ENCODE measurements at regions not wholly inside any gene's neighbourhood (a gene's known extent, or its start where the extent isn't known, plus 50 kb on each side); places are given as distances from the start of the nearest gene placed in this dataset.

DNA sequence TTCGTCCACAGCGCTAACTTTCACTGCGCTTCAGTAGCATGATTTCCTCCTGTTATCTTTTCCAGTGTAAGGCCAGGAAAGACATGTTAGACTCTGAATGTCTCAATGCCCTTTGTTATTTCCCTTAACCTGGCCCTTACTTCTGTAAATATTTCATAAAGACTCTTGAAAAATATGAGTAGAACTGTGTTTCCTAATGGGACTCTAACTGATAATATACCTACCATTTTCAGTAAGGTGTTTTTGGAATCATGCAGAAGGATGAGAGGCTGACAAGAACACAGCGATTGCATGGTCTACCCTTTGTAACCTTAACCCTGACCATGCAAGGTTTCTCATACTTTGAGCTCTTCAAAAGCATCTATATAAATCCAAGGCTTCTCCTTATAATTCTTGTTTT lies 550.1 kb downstream of the SLITRK6 start:
- TF ChIP-seq GATA3 (IDR thresholded peaks at IDR 0.05; ENCODE audit: low read depth, low read length) (no peak), GATA2 (IDR thresholded peaks at IDR 0.05; ENCODE audit: low read depth, low read length) (no peak)
